ENCODE measurements at regions not wholly inside any gene's neighbourhood (a gene's known extent, or its start where the extent isn't known, plus 50 kb on each side); places are given as distances from the start of the nearest gene placed in this dataset.

GRCh38 chr16:79821911-79822310, 221.4 kb upstream of the MAF start:
- H3K9me3 Mint-ChIP-seq: no peaks in the 10 kb centered on the region
- H3K27ac Mint-ChIP-seq: no peak overlapping the region
- no peaks in the 10 kb centered on the region for H3K36me3 Mint-ChIP-seq
- H3K4me3 Mint-ChIP-seq: no peak overlapping the region
- ATAC-seq: no peak
- POLR2A ChIA-PET: no interaction called here
- no peaks in the 10 kb centered on the region for H3K27me3 Mint-ChIP-seq
- no peak for DNase-seq
- H3K4me1 Mint-ChIP-seq: no peaks in the 10 kb centered on the region

GRCh38 chr16:79816081-79816497, 215.6 kb upstream of the MAF start:
- Mint-ChIP-seq H3K27ac (no peak overlapping the region), H3K9me3 (no peaks in the 10 kb centered on the region), H3K4me3 (no peak overlapping the region), H3K27me3 (peaks cover 0 to 4% (median 0%) of the 10 kb centered on the region in 5 donors), H3K4me1 (no peaks in the 10 kb centered on the region), H3K36me3 (no peaks in the 10 kb centered on the region)
- no peak for ATAC-seq
- DNase-seq: no peak
- POLR2A ChIA-PET: no interaction called here

GRCh38 chr16:79815049-79815448, 214.5 kb upstream of the MAF start:
- no peak overlapping the region for H3K27ac Mint-ChIP-seq
- H3K4me1 Mint-ChIP-seq: no peaks in the 10 kb centered on the region
- ATAC-seq (no peak), DNase-seq (no peak)
- no peaks in the 10 kb centered on the region for H3K36me3 Mint-ChIP-seq
- no peaks in the 10 kb centered on the region for H3K9me3 Mint-ChIP-seq
- peaks cover 0 to 4% (median 0%) of the 10 kb centered on the region in 5 donors for H3K27me3 Mint-ChIP-seq
- POLR2A ChIA-PET: no interaction called here
- H3K4me3 Mint-ChIP-seq: no peak overlapping the region

GRCh38 chr16:79814124-79814523, 213.6 kb upstream of the MAF start:
- H3K4me3 Mint-ChIP-seq: no peak overlapping the region
- peaks cover 0 to 1% (median 0%) of the 10 kb centered on the region in 9 donors for H3K9me3 Mint-ChIP-seq
- POLR2A ChIA-PET: no interaction called here
- no peak overlapping the region for H3K27ac Mint-ChIP-seq
- DNase-seq (no peak), ATAC-seq (no peak)
- no peaks in the 10 kb centered on the region for H3K4me1 Mint-ChIP-seq
- H3K27me3 Mint-ChIP-seq: peaks cover 0 to 7% (median 0%) of the 10 kb centered on the region in 5 donors
- H3K36me3 Mint-ChIP-seq: no peaks in the 10 kb centered on the region

- Mint-ChIP-seq H3K4me3 (no peak overlapping the region), H3K27me3 (peaks cover 0 to 9% (median 0%) of the 10 kb centered on the region in 5 donors), H3K4me1 (no peaks in the 10 kb centered on the region), H3K36me3 (no peaks in the 10 kb centered on the region), H3K9me3 (peaks cover 0 to 3% (median 0%) of the 10 kb centered on the region in 9 donors), H3K27ac (no peak overlapping the region)
- ATAC-seq: no peak
- no peak for DNase-seq
- POLR2A ChIA-PET: no interaction called here
Observed at GRCh38 chr16:79811541-79811940, 211.0 kb upstream of the MAF start.

GRCh38 chr16:79810449-79811189, 210.1 kb upstream of the MAF start:
- DNase-seq (no peak), ATAC-seq (no peak)
- Mint-ChIP-seq H3K27ac (no peak overlapping the region), H3K4me3 (no peak overlapping the region), H3K36me3 (no peaks in the 10 kb centered on the region), H3K27me3 (peaks cover 0 to 14% (median 0%) of the 10 kb centered on the region in 5 donors), H3K4me1 (no peaks in the 10 kb centered on the region), H3K9me3 (peaks cover 0 to 3% (median 0%) of the 10 kb centered on the region in 9 donors)
- POLR2A ChIA-PET: no interaction called here

- peaks cover 0 to 3% (median 0%) of the 10 kb centered on the region in 9 donors for H3K9me3 Mint-ChIP-seq
- H3K27me3 Mint-ChIP-seq: peaks cover 0 to 10% (median 0%) of the 10 kb centered on the region in 5 donors
- no peak overlapping the region for H3K4me3 Mint-ChIP-seq
- no peak overlapping the region for H3K27ac Mint-ChIP-seq
- no peaks in the 10 kb centered on the region for H3K4me1 Mint-ChIP-seq
- H3K36me3 Mint-ChIP-seq: no peaks in the 10 kb centered on the region
- ATAC-seq (no peak), DNase-seq (no peak)
- POLR2A ChIA-PET: no interaction called here
Observed at GRCh38 chr16:79809376-79809775, 208.8 kb upstream of the MAF start.

GRCh38 chr16:79808731-79809130, 208.2 kb upstream of the MAF start:
- no peak for ATAC-seq
- no peak for DNase-seq
- Mint-ChIP-seq H3K4me3 (no peak overlapping the region), H3K27ac (no peak overlapping the region), H3K4me1 (no peaks in the 10 kb centered on the region), H3K36me3 (no peaks in the 10 kb centered on the region), H3K27me3 (peaks cover 0 to 10% (median 0%) of the 10 kb centered on the region in 5 donors), H3K9me3 (peaks cover 0 to 3% (median 0%) of the 10 kb centered on the region in 9 donors)
- POLR2A ChIA-PET: no interaction called here

GRCh38 chr16:79806757-79807156, 206.2 kb upstream of the MAF start:
- no peak for ATAC-seq
- no peak for DNase-seq
- no peak overlapping the region for H3K4me3 Mint-ChIP-seq
- no peak overlapping the region for H3K27ac Mint-ChIP-seq
- peaks cover 0 to 10% (median 0%) of the 10 kb centered on the region in 5 donors for H3K27me3 Mint-ChIP-seq
- POLR2A ChIA-PET: no interaction called here
- peaks cover 0 to 3% (median 0%) of the 10 kb centered on the region in 9 donors for H3K9me3 Mint-ChIP-seq
- no peaks in the 10 kb centered on the region for H3K4me1 Mint-ChIP-seq
- H3K36me3 Mint-ChIP-seq: no peaks in the 10 kb centered on the region

- POLR2A ChIA-PET: no interaction called here
- no peak for ATAC-seq
- Mint-ChIP-seq H3K27ac (no peak overlapping the region), H3K4me3 (no peak overlapping the region), H3K27me3 (peaks cover 0 to 10% (median 0%) of the 10 kb centered on the region in 5 donors), H3K4me1 (no peaks in the 10 kb centered on the region), H3K36me3 (no peaks in the 10 kb centered on the region), H3K9me3 (peaks cover 0 to 3% (median 0%) of the 10 kb centered on the region in 9 donors)
- no peak for DNase-seq
Observed at GRCh38 chr16:79805621-79806020, 205.1 kb upstream of the MAF start.

- Mint-ChIP-seq H3K4me1 (no peaks in the 10 kb centered on the region), H3K27me3 (peaks cover 0 to 5% (median 0%) of the 10 kb centered on the region in 5 donors), H3K4me3 (no peak overlapping the region), H3K9me3 (peaks cover 0 to 2% (median 0%) of the 10 kb centered on the region in 9 donors), H3K36me3 (no peaks in the 10 kb centered on the region), H3K27ac (no peak overlapping the region)
- no peak for DNase-seq
- ATAC-seq: no peak
- POLR2A ChIA-PET: no interaction called here
Observed at GRCh38 chr16:79801646-79802045, 201.1 kb upstream of the MAF start.

GRCh38 chr16:79800016-79800608, 199.6 kb upstream of the MAF start:
- H3K9me3 Mint-ChIP-seq: peaks cover 0 to 2% (median 0%) of the 10 kb centered on the region in 9 donors
- ATAC-seq: no peak
- H3K4me3 Mint-ChIP-seq: no peak overlapping the region
- H3K4me1 Mint-ChIP-seq: no peaks in the 10 kb centered on the region
- no peak for DNase-seq
- H3K27me3 Mint-ChIP-seq: peaks cover 0 to under 1% (median 0%) of the 10 kb centered on the region in 5 donors
- H3K27ac Mint-ChIP-seq: no peak overlapping the region
- POLR2A ChIA-PET: no interaction called here
- no peaks in the 10 kb centered on the region for H3K36me3 Mint-ChIP-seq

- POLR2A ChIA-PET: no interaction called here
- H3K27ac Mint-ChIP-seq: no peak overlapping the region
- H3K4me3 Mint-ChIP-seq: no peak overlapping the region
- no peaks in the 10 kb centered on the region for H3K4me1 Mint-ChIP-seq
- H3K27me3 Mint-ChIP-seq: no peaks in the 10 kb centered on the region
- ATAC-seq: no peak
- H3K36me3 Mint-ChIP-seq: no peaks in the 10 kb centered on the region
- H3K9me3 Mint-ChIP-seq: peaks cover 0 to 2% (median 0%) of the 10 kb centered on the region in 9 donors
- DNase-seq: no peak
Observed at GRCh38 chr16:79798416-79799053, 198.0 kb upstream of the MAF start.

Data from naive thymus-derived CD8-positive, alpha-beta T cell (primary cell).